HG02852 (cell line): ENCODE measurements at regions not wholly inside any gene's neighbourhood (a gene's known extent, or its start where the extent isn't known, plus 50 kb on each side); places are given as distances from the start of the nearest gene placed in this dataset.
"Not testable (repeated sequence)": the region's sequence is repeated elsewhere in the genome, so short reads cannot be mapped to it uniquely, and the experiment has no call there.

Experiments used
- ATAC-seq: cut with Tn5 transposase; IDR thresholded peaks from one replicate; pipeline ENCODE4 v1.9.1; 2021; ENCODE audit warnings: mild to moderate bottlenecking, moderate library complexity; ENCODE audit not compliant: unreplicated experiment

DNA sequence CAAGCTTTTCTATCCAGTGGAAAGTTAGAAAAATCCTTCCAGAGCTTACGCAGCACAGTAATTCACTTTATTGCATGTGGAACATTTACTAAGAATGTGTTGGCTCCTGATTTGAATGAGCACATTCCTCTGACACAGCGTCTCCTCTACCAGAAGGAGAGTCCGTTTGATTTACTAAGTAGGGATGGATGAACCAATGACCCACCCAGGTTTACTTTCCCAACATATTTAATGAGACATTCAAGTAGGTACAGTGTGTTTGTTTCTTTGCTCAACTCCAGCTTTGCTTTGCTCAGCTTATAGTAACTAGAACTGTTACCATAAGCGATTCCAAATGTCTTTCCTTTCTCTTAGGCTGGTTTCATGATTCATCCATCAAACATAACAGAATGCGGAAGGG is 161.7 kb downstream of the SMARCA1 start:
- ATAC-seq, result no peak

DNA sequence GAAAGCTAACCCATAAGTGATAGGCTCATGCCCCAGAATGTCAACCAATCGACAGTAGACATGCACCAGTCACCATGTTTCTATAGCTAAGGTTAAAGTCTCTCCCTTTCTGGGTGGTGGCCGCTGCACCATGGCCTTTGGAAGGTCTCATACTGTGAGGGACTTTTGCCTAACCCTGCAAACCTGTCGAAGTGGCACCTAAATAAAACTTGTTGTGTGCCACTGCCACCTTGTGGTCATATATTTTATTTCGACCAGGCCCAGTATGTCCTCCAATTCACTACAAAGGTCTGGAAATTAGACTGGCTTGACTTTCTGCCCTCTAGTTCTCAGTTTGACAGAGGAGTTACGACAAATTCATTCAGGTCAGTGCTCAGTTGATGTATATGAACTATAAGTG is 163.1 kb downstream of the SMARCA1 start:
- ATAC-seq, result peak; percentile 91

DNA sequence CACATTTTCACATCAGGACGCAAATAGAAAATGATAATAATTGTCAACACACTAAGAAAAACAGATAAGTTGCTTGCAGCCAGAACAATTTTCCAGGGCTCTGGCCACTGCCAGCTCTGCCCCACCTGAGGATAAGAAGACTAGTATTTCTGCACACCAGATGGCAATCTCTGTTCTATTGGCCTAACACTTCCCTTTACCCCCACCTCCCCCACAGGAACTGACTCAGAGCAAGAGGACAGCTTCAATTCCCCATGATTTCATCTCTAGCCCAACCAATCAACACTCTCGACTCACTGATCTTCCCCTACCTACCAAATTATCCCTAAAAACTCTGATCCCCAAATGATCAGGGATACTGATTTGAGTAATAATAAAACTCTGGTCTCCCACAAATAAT is 164.0 kb downstream of the SMARCA1 start:
- no peak for ATAC-seq

DNA sequence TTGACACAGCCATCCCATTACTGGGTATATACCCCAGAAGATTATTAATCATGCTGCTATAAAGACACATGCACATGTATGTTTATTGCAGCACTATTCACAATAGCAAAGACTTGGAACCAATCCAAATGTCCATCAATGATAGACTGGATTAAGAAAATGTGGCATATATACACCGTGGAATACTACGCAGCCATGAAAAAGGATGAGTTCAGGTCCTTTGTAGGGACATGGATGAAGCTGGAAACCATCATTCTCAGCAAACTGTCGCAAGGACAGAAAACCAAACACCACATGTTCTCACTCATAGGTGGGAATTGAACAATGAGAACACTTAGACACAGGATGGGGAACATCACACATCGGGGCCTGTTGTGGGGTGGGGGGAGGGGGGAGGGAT is 165.9 kb downstream of the SMARCA1 start:
- ATAC-seq, result not testable (repeated sequence)

DNA sequence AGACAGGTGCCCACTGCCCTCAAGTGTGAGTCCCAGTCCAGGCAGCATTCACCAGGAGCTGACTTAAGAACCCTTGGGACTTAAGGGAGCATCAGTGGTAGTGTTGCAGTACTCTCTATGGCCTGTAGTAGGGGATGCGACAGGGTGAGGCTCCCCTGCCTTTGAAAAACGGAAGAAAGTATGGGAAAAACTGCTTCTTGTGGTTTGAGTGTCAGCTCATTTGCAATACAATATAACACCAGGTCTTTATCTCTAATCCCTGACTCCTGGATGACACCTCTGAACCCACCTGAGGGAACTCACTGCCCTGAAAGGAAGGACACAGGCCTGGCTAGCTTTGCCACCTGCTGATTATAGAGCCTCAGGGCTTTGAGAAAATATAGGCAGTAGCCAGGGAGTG is 176.0 kb downstream of the SMARCA1 start:
- peak; percentile 57 for ATAC-seq

DNA sequence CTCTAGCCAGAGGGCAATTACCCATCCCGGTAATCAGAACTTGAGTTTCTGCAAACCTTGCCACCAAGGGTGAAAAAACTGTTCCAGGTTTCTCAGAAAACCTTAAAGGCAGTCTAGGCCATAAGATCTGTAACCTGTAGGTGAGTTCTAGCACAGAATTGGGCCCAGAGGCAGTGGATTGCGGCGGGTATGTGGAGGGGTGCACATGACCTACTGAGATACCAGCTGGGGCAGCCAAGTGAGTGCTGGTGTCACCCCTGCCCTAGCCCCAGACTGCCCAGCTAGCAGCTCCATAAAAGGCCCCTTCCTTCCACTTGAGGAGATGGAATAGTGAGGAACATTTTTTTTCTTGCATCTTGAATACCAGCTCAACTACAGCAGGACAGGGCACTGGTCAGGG is 176.7 kb downstream of the SMARCA1 start:
- no peak for ATAC-seq

DNA sequence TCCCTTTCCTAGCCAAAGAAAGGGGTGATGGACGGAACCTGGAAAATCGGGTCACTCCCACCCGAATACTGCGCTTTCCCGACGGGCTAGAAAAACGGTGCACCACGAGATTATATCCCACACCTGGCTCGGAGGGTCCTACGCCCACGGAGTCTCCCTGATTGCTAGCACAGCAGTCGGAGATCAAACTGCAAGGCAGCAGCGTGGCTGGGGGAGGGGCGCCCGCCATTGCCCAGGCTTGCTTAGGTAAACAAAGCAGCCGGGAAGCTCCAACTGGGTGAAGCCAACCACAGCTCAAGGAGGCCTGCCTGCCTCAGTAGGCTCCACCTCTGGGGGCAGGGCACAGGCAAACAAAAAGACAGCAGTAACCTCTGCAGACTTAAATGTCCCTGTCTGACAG is 186.0 kb downstream of the SMARCA1 start:
- ATAC-seq, result not testable (repeated sequence)

DNA sequence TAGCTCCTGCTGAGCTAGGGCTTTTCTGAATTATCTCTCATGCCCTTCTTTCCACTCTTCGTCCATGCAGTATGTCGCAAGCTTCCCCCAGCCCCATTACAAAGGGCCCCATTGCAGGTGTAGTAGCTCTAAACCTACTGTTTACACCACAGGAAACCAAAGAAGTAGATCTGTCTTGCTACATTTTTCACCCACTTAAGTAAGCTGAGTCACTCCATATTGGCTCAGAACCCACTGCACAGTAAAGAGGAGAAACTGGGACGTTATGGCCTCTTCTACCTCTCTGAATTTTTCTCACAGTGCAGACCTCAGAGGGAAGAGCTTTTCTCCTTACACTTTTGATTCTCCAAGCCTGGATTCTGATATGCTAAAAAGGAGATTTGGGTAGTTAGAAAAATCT is 200.2 kb downstream of the SMARCA1 start:
- ATAC-seq, result no peak

DNA sequence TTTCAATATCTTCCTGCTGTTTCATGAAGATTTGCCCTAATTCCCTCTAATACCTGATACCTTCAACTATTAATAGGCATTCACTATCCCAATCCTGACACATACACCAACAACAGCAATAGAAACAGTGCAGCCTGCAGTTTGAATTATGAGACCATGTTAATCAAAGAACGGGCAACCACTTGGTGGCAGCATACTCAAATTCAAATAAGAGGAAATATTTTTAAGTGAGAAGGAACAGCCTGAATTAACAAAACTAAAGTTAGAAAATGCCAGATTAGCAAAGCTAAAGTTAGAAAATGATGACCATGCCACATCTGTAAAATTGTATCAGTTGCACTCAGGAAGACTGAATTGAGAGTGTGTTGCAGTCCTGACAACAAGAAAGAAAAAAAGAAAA is 204.9 kb downstream of the SMARCA1 start:
- no peak for ATAC-seq

DNA sequence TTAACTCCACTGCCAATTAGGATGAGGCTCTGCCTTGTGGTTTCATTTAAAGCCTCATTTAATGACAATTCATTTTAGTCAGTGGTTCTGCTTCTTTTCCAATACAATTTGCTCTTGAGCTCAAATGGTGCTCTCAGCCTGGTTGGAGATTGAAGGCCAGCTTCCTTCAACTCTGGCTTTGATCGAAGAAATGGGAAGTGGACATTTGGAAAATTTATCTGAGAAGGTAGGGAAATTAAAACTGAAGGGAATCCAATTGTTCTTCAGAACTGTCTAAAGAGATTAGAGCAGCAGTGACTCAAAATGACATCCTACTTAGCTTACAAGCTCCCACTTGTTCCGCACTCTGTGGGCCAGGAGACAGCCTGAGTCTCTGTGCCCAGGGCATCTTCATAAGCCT is 206.8 kb downstream of the SMARCA1 start:
- no peak for ATAC-seq

DNA sequence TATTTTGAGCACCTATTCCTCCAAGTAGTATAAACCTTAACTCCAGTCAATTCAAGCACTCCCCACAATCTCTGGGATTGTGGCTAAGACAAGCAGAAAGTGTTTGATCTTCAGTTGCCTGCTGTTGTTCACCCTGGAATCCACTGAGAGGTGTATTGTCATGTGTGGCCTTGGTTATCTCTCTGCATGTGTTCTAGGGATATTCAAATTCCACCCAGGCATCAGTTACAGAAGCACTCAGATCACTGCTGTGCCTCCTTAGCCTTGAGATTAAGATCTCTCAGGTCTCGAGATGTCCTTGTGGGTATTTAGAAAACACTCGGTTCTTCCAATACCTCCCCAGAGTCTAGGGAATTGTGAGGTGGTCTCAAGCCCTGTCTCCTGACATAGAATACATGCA is 213.3 kb downstream of the SMARCA1 start:
- ATAC-seq, result no peak

DNA sequence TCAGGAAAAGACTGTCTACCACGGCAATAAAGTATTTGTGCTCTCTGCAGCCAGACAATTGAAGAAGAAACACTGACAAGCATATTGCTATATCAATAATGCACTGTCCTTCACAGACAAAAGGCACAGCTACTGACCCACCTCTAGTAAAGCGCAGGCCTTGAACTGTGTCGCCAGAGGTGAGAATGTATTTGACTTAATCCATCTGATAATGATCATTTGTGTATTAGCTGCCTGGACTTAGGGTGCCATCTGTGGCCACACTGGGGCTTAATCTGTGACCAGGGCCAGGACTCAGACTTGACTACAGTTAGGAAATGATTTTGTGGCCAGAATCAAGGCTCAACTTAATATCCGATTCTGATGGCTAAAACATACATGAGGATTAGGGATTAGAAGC is 260.4 kb downstream of the SMARCA1 start:
- no peak for ATAC-seq

DNA sequence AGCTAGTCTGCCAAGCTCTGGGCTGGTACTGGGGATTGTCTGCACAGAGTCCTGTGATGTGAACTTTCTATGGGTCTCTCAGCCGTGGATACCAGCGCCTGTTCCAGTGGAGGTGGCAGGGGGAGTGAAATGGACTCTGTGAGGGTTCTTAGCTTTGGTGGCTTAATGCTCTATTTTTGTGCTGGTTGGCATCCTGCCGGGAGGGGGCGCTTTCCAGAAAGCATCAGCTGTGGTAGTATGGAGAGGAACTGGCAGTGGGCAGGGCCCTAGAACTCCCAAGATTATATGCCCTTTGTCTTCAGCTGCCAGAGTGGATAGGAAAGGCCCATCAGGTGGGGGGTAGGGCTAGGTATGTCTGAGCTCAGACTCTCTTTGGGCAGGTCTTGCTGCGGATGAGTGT is 267.8 kb downstream of the SMARCA1 start:
- not testable (repeated sequence) for ATAC-seq

DNA sequence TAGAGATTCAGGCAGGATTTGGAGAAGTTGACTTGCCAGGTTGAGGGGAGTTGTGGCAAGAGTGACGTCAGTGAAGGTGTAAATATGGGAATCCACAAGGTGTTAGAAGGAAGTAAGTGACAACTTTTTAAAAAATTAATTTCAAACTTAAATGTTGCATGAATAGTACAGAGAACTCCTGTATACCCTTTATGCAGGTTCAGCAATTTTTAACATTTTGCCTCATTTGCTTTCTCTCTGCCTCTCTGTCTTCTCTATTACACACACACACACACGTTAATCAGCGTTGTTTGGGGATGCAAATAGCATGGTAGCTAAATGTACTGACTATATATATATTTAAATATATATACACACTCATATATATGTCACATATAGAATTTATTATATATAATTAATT is 273.7 kb downstream of the SMARCA1 start:
- no peak for ATAC-seq

DNA sequence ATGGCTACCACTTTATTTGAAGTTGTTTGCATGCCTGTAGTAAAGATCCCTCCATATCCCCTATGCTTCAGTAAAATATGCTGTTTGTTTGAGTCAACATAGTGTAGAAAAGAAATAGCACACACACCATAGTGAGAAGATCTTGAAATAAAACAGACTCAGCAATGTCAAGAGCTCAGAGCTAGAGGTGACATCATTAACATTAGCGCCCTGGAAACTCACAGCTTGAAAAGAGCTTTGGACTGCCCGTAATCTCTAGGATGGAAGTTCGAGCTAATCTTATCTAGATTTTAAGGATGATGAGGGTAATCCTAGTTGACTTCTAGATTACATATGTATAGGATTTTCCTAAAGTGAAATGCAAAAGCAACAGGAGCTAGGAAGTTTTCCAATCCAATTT is 275.6 kb downstream of the SMARCA1 start:
- no peak for ATAC-seq

DNA sequence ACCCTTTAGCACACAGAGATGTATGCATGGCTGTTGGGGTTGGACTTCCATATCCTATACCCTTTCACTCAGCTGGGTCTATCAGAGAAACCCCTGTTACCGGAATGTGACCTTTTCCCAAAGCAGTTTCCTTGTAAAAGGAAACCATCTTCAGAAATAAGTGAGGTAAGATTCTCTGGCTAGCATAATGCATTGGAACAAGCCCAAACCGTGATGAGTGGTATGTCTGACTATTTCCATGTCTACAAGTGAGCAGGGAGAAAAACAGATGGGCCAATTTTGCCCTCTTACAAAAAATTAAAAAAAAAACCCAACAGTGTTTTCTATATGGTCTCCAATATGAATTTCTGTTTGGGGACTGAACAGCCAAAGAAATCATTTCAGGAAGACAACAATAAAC is 283.9 kb downstream of the SMARCA1 start:
- no peak for ATAC-seq

DNA sequence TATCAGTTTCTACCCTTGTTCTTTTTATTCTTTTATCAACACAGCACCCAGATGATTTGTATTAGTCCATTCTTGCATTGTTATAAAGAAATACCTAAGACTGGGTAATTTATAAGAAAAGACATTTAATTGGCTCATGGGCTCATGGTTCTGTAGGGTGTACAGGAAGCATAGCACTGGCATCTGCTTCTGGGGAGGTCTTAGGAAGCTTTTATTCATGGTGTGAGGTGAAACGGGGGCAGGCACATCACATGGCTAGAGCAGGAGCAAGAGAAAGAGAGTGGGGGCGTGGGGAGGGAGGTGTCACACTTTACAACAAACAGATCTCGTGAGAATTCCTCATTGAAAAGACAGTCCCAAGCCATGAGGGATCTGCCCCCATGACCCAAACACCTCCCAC is 285.3 kb downstream of the SMARCA1 start:
- ATAC-seq, result no peak

DNA sequence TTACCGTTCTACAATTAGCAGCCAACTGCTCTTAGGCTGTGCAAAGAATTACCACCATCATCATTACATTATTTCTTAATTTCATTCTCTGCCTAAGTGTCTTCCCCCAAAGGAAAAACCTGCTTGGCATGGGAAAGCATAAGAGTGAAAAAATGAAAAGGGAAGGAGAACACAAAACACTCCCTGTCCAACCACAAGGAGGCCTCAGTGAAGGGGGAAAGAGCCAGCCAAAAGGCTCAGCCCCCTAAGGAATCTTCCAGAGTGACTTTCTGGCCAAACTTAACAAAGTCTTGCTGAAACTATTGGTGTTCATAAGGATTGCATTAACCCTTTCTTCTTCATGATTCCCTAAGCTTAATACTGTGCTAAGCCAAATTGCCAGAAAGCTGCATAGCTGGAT is 287.4 kb downstream of the SMARCA1 start:
- ATAC-seq, result no peak

DNA sequence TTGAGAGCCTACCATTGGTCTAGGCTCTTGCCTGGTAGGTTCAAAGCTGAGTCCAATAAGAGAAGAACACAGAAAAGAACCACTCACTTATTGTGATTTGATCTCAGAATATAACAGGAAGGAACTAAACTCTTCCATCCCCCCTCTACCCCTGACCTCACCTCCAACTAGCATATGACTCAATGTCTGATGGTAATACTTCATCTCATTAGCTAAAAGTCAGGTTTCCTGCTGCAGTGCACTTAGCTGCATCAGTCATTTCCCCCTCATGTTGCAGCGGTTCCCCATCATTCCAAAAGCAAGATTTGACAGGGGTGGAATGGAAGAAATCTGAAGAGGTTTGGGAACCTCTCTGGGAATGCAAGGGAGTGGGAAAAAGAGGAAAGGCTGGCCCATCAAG is 289.5 kb downstream of the SMARCA1 start:
- ATAC-seq, result no peak

DNA sequence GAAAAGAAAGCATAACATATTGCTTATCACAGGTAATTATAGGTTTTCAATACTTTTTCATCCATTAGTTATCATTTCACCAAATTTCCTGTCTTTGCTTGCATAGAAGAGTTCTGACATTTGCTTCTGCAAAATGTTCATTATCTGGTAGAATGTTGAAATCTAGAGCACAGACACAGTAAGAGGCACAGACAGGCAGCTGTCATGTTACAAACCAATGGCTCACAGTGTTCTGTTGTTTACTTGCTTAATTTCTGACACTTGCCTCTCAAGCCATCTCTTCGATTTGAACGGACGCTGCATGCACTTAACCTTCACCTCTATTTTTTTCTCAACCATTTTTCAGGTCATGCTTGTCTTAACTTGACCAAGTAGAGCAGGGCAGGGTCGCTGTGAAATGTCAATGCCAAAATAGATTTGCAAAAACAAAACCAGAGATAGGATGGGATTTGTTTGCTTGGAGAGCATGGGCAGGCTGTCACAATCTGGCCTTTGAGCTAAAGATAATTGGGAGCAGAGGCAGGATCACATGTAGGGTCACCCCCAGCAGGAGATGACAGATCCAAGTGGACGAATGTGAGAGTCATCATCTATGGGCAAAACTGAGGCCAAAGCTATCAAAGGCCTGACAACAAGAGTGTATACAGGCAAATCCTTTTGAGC is 292.3 kb downstream of the SMARCA1 start:
- no peak for ATAC-seq

DNA sequence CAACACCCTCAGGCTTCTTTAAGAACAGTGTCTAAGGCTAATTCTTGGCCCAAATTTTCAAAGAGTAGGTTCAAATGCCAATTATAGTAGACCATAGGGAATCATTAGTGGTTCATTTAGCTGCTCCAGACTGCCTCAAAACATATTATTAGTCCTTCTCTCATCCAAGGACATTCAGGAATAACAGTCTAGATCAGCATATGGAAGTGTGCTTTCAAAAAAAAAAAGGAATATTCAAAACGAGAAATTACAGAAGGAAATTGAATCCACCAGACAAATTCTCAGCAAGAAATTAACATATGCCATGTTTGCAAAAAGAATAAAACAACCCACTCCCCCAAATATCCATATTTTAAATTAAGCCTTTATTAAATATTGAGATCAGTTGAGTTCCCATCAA is 293.1 kb downstream of the SMARCA1 start:
- ATAC-seq, result no peak

DNA sequence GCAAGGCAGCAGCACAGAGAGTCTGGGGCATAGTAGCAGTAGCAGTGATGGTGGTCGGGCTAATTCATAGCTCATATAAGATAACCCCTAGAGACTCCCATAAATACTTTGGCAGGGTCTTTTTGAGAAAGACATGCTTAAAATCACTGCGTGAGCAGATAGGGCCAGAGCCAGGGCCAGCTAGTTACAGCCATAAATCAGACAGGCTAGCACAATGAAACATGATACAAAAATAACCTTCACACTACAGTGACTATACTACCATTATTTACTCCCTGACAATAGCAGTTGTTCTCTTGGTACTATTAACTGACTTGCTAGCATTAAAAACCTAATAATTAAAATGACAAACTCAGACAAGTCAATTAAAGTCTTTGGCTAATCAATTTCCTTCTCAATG is 295.9 kb downstream of the SMARCA1 start:
- ATAC-seq, result no peak

DNA sequence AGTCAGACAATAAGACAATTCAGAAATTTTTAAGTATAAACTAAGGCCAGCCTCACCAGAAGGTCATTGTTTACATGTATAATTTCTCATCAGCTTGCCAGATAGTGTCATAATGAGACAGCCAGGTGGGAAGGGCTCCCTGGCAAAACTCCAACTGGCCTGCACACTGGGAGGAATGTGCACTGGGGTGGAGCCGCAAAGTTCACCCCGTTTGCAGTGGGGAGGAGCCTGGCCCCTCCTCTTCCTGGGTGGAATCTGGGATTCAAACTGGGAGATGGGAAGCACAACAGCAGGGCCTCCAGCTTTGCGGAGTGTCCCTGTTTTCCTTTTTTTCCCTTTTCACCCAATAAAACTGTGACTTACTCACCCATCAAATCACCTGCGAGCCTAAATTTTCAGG is 329.9 kb downstream of the SMARCA1 start:
- ATAC-seq, result no peak

DNA sequence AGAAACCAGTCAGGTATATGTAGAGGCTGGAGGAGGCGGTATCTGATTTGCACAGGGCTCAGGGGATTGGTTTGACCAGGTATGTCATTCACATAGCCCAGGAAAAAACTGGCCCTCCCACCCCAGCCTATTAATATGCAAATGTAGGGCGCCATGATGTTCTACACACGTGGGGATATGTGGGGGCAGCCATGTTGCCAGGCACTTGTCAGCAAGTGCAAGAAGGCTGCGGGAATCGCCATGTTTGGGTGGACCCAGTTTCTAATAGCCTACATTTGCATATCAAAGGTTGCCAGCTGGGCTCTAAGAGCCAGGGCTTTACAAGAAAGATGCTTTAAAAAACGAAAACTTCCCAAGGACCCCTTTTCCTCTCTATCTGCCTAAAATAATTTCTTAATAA is 335.1 kb downstream of the SMARCA1 start:
- no peak for ATAC-seq
